K562 (cell line): ENCODE measurements at regions not wholly inside any gene's neighbourhood (a gene's known extent, or its start where the extent isn't known, plus 50 kb on each side); places are given as distances from the start of the nearest gene placed in this dataset.

Experiments used
- CHD2 ChIP-seq: IDR thresholded peaks from 2 replicates; pipeline ENCODE4 v1.6.1; 2011; ENCODE audit warnings: low read depth, low read length
- DPF2 ChIP-seq: fragments of 450-650 bp; IDR thresholded peaks from 2 replicates; pipeline ENCODE4 v1.6.1; 2016
- EZH2 ChIP-seq: IDR thresholded peaks from 2 replicates; pipeline ENCODE4 v1.6.1; 2012; ENCODE audit warnings: low read depth, mild to moderate bottlenecking, inconsistent platforms, low read length, borderline replicate concordance
- NBN ChIP-seq: fragments of 450-650 bp; IDR thresholded peaks from 2 replicates; pipeline ENCODE4 v1.6.1; 2016; ENCODE audit warnings: low read depth, mild to moderate bottlenecking
- NR1H2 ChIP-seq: sonication (generic); formaldehyde crosslinking; IDR thresholded peaks from 2 replicates; pipeline ENCODE4 v1.4.0; 2020; ENCODE audit warnings: mild to moderate bottlenecking, missing genetic modification reagents
- POLR2AphosphoS5 ChIP-seq: IDR thresholded peaks from 2 replicates; pipeline ENCODE4 v1.6.1; 2011; ENCODE audit warnings: mild to moderate bottlenecking, low read depth, low read length, moderate library complexity; ENCODE audit not compliant: control insufficient read depth, insufficient read depth
- RFX5 ChIP-seq: IDR thresholded peaks from 2 replicates; pipeline ENCODE4 v1.6.1; 2011; ENCODE audit warnings: low read depth, mild to moderate bottlenecking, improper control_type of control experiment, low read length
- SMARCC2 ChIP-seq: fragments of 450-650 bp; IDR thresholded peaks from 2 replicates; pipeline ENCODE4 v1.6.1; 2017; ENCODE audit warnings: antibody characterized with exemption, moderate library complexity, mild to moderate bottlenecking, low read depth
- TBP ChIP-seq: optimal IDR thresholded peaks from 2 replicates; pipeline ENCODE3; 2011; ENCODE audit warnings: low read depth, low read length, improper control_type of control experiment
- TEAD1 ChIP-seq, 2 experiments: fragments of 450-650 bp in 1 of 2; sonication (generic) in 1 of 2; formaldehyde crosslinking; IDR thresholded peaks; 2 replicates each; pipeline versions ENCODE4 v1.4.0 to v1.8.0; 2020 to 2022; ENCODE audit warnings: mild to moderate bottlenecking in 2 of 2, missing genetic modification reagents in 1 of 2
- ZNF134 ChIP-seq: fragments of 250-450 bp; sonication (Bioruptor Pico); conservative IDR thresholded peaks from 2 replicates; pipeline ENCODE4 v1.4.0; 2020
- TF ChIP-seq, protein P1 (sequence below), 3 experiments: IDR thresholded peaks in 2 of 3; conservative IDR thresholded peaks in 1 of 3; 2 replicates each; pipeline ENCODE4 v1.5.1; 2011 to 2012; ENCODE audit warnings: low read length in 3 of 3, mild to moderate bottlenecking in 3 of 3, control low read depth in 2 of 3, improper control_type of control experiment in 1 of 3, inconsistent platforms in 1 of 3, low read depth in 1 of 3, mixed read lengths in 1 of 3, moderate library complexity in 1 of 3; ENCODE audit not compliant: insufficient read depth in 2 of 3
- TF ChIP-seq, protein P2 (sequence below): fragments of 450-650 bp; formaldehyde crosslinking; IDR thresholded peaks from 2 replicates; pipeline ENCODE4 v1.4.0; 2022; ENCODE audit warnings: missing genetic modification characterization

DNA sequence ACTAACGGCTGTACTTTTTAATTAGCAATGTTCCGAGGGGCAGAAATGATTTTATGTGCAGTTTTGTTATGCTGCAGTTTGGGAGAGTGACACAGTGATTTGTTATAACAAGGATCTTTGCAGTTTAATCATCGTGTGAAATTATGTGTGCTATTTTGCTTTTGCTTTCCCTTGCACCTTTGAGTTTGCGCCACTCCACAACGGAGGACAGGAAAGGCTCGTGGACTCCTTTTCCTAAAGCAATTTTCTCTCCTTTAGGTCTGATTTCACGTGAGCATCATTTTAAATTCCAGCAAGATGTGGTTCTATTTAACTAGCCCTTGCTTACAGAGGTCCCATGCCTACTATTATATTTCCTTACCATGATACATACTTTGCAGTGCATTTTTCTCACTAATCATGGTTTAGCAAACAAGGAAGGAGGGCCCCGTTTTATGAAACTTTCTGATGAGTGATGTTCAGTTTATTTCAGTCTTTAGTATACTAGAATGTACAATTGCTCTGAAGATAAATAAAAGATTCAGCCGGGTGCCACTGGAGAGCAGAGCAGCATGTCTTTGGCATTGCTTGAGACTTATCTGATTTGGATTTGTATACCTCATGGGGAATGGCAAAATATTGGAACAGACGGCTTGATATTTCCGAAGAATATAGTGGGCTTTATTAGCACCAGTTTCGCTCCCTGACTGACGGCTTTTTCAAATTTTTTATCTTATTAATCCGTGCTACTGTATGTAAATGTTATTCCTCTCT lies 528.2 kb upstream of the FANCL start:
- TF ChIP-seq, protein P1, sequence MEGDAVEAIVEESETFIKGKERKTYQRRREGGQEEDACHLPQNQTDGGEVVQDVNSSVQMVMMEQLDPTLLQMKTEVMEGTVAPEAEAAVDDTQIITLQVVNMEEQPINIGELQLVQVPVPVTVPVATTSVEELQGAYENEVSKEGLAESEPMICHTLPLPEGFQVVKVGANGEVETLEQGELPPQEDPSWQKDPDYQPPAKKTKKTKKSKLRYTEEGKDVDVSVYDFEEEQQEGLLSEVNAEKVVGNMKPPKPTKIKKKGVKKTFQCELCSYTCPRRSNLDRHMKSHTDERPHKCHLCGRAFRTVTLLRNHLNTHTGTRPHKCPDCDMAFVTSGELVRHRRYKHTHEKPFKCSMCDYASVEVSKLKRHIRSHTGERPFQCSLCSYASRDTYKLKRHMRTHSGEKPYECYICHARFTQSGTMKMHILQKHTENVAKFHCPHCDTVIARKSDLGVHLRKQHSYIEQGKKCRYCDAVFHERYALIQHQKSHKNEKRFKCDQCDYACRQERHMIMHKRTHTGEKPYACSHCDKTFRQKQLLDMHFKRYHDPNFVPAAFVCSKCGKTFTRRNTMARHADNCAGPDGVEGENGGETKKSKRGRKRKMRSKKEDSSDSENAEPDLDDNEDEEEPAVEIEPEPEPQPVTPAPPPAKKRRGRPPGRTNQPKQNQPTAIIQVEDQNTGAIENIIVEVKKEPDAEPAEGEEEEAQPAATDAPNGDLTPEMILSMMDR (IDR thresholded peaks at IDR 0.05 in 2 of 3, conservative IDR thresholded peaks at IDR 0.05 in 1 of 3; ENCODE audit: insufficient read depth in 2 of 3, low read depth in 1 of 3, low read length in 3 of 3), result no peak
- TF ChIP-seq TEAD1 (CRISPR knock-in tag; IDR thresholded peaks at IDR 0.05), result no peak
- TF ChIP-seq NBN, result no peak
- no peak for TF ChIP-seq EZH2
- TF ChIP-seq POLR2AphosphoS5, result no peak
- no peak for TF ChIP-seq NR1H2 (CRISPR knock-in tag)
- no peak for TF ChIP-seq SMARCC2
- TF ChIP-seq TBP, result no peak
- TF ChIP-seq CHD2, result no peak
- no peak for TF ChIP-seq DPF2
- no peak for TF ChIP-seq RFX5
- TF ChIP-seq, protein P2, sequence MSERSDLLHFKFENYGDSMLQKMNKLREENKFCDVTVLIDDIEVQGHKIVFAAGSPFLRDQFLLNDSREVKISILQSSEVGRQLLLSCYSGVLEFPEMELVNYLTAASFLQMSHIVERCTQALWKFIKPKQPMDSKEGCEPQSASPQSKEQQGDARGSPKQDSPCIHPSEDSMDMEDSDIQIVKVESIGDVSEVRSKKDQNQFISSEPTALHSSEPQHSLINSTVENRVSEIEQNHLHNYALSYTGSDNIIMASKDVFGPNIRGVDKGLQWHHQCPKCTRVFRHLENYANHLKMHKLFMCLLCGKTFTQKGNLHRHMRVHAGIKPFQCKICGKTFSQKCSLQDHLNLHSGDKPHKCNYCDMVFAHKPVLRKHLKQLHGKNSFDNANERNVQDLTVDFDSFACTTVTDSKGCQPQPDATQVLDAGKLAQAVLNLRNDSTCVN (CRISPR knock-in tag), result no peak
- no peak for TF ChIP-seq ZNF134 (CRISPR knock-in tag)
